GM12878 (cell line): ENCODE measurements at regions not wholly inside any gene's neighbourhood (a gene's known extent, or its start where the extent isn't known, plus 50 kb on each side); places are given as distances from the start of the nearest gene placed in this dataset.

Experiments
- ATAC-seq: fragments of 200-7000 bp; cut with Tn5 transposase; 3 replicates; pipeline ENCODE4 v1.9.1; 2020; ENCODE audit warnings: mild to moderate bottlenecking, moderate library complexity
- BruUV-seq: library from RNA; stranded (reverse); fragments of 400-500 nt; replicated peaks from 2 replicates; lab custom pipeline; 2021; lab: Mats Ljungman, UMichigan
- CTCF ChIA-PET: fragments of 300-600 bp; sonication (Branson Sonifier 250); formaldehyde crosslinking; extraction: SDS; loops from one replicate; lab custom pipeline; 2021; ENCODE audit warnings: inconsistent platforms; lab: Yijun Ruan, JAX
- POLR2A ChIA-PET: fragments of 350-600 bp; formaldehyde crosslinking; extraction: SDS; loops from one replicate; lab custom pipeline; 2021; ENCODE audit warnings: inconsistent platforms; lab: Charles Lee
- RAD21 ChIA-PET: fragments of 300-600 bp; sonication (Branson Sonifier 250); formaldehyde crosslinking; loops from one replicate; lab custom pipeline; 2023; ENCODE audit warnings: antibody characterized with exemption; ENCODE audit not compliant: unreplicated experiment; lab: Charles Lee
- SMC1A ChIA-PET: fragments of 300-600 bp; sonication (Branson Sonifier 250); formaldehyde crosslinking; loops from one replicate; lab custom pipeline; 2023; ENCODE audit not compliant: unreplicated experiment, uncharacterized antibody; lab: Charles Lee
- DNase-seq: peaks from one replicate; pipeline ENCODE4 v3.0.0-alpha.2; 2011; ENCODE audit warnings: low read depth, low spot score
- FAIRE-seq: peaks from 3 replicates; lab custom pipeline; 2011; peaks lifted over from hg19 to GRCh38; lab: Jason Lieb, UNC
- H2AFZ ChIP-seq: 2 replicates; pipeline ENCODE4 v1.6.0; 2011; ENCODE audit warnings: low read depth, low read length, control low read depth; ENCODE audit not compliant: control insufficient read depth
- H3K27ac ChIP-seq: 2 replicates; pipeline ENCODE4 v1.5.1; 2011; ENCODE audit warnings: control low read depth; ENCODE audit not compliant: control insufficient read depth, insufficient read depth
- H3K27me3 ChIP-seq, 2 experiments: replicated peaks in 1 of 2; 2 replicates each; pipeline versions ENCODE4 v1.6.0 to v1.6.1; 2011; ENCODE audit warnings: low read length in 1 of 2; ENCODE audit not compliant: control insufficient read depth in 2 of 2, insufficient read depth in 2 of 2
- H3K36me3 ChIP-seq, 2 experiments: 2 replicates each; pipeline ENCODE4 v1.5.1; 2011; ENCODE audit warnings: low read length in 1 of 2; ENCODE audit not compliant: control insufficient read depth in 2 of 2, insufficient read depth in 2 of 2
- H3K4me1 ChIP-seq: 2 replicates; pipeline ENCODE4 v1.6.1; 2011; ENCODE audit warnings: mild to moderate bottlenecking, low read length, moderate library complexity, mixed read lengths; ENCODE audit not compliant: control insufficient read depth, insufficient read depth
- H3K4me2 ChIP-seq: 2 replicates; pipeline ENCODE4 v1.6.0; 2011; ENCODE audit warnings: control low read depth; ENCODE audit not compliant: control insufficient read depth, insufficient read depth
- H3K4me3 ChIP-seq: fragments of 200-600 bp; sonication (generic); 2 replicates; pipeline ENCODE4 v1.5.1; 2016
- H3K79me2 ChIP-seq: 2 replicates; pipeline ENCODE4 v1.6.0; 2011; ENCODE audit warnings: low read length; ENCODE audit not compliant: control insufficient read depth, insufficient read depth
- H3K9ac ChIP-seq: 2 replicates; pipeline ENCODE4 v1.8.0; 2011; ENCODE audit warnings: low read length, control low read depth, mixed read lengths; ENCODE audit not compliant: control insufficient read depth, insufficient read depth
- H3K9me3 ChIP-seq: replicated peaks from 3 replicates; pipeline ENCODE4 v1.5.1; 2011; ENCODE audit warnings: mild to moderate bottlenecking, low read length; ENCODE audit not compliant: control insufficient read depth, insufficient read depth
- H4K20me1 ChIP-seq: 2 replicates; pipeline ENCODE4 v1.6.0; 2011; ENCODE audit not compliant: control insufficient read depth, insufficient read depth
- CBFB ChIP-seq: IDR thresholded peaks from 2 replicates; pipeline ENCODE4 v1.6.1; 2016; ENCODE audit warnings: antibody characterized with exemption, low read depth
- CEBPB ChIP-seq, 2 experiments: fragments of 150-350 bp in 1 of 2; IDR thresholded peaks; 2 replicates each; pipeline ENCODE4 v1.6.1; 2012 to 2014; ENCODE audit warnings: low read depth in 2 of 2, low read length in 2 of 2, borderline replicate concordance in 1 of 2, inconsistent platforms in 1 of 2
- MTA3 ChIP-seq: IDR thresholded peaks from 2 replicates; pipeline ENCODE4 v1.6.1; 2012; ENCODE audit warnings: low read length, inconsistent platforms, borderline replicate concordance
- NKRF ChIP-seq: fragments of 450-650 bp; conservative IDR thresholded peaks from 2 replicates; pipeline ENCODE4 v1.6.1; 2017; ENCODE audit warnings: mild to moderate bottlenecking, moderate library complexity
- NRF1 ChIP-seq: conservative IDR thresholded peaks from 2 replicates; pipeline ENCODE4 v1.6.1; 2011; ENCODE audit warnings: mild to moderate bottlenecking, low read depth, low read length, improper control_type of control experiment
- PML ChIP-seq: IDR thresholded peaks from 2 replicates; pipeline ENCODE4 v1.6.1; 2012; ENCODE audit warnings: low read length, inconsistent platforms
- RAD51 ChIP-seq: fragments of 450-650 bp; IDR thresholded peaks from 2 replicates; pipeline ENCODE4 v1.6.1; 2016; ENCODE audit warnings: moderate library complexity, mild to moderate bottlenecking, inconsistent platforms
- SMAD5 ChIP-seq: IDR thresholded peaks from 2 replicates; pipeline ENCODE4 v1.6.1; 2016; ENCODE audit warnings: antibody characterized with exemption, low read depth
- SUZ12 ChIP-seq: fragments of 200-600 bp; sonication (generic); IDR thresholded peaks from one replicate; pipeline ENCODE4 v1.6.1; 2018; ENCODE audit warnings: antibody characterized with exemption, mild to moderate bottlenecking; ENCODE audit not compliant: unreplicated experiment
- TAF1 ChIP-seq: IDR thresholded peaks from 2 replicates; pipeline ENCODE4 v1.6.1; 2011; ENCODE audit warnings: mild to moderate bottlenecking, low read depth, low read length, borderline replicate concordance
- WRNIP1 ChIP-seq: IDR thresholded peaks from 2 replicates; pipeline ENCODE4 v1.6.1; 2011; ENCODE audit warnings: low read depth, low read length, improper control_type of control experiment, borderline replicate concordance
- ZNF622 ChIP-seq: fragments of 450-650 bp; IDR thresholded peaks from 2 replicates; pipeline ENCODE4 v1.6.1; 2017; ENCODE audit warnings: mild to moderate bottlenecking, inconsistent platforms
- WGBS: methylation state at CpG from one replicate; pipeline ENCODE4 v1.1.6; 2016; ENCODE audit warnings: low lambda C conversion rate; ENCODE audit not compliant: insufficient replicate concordance, insufficient coverage; ENCODE audit errors: missing lambda C conversion rate; 5-methylcytosine and 5-hydroxymethylcytosine counted together
- in situ Hi-C: fragments of 300-500 bp; cut with MboI; formaldehyde crosslinking; loops from 9 replicates; pipeline ENCODE4 v1.14.3; 2018; ENCODE audit warnings: mixed read lengths
- intact Hi-C: fragments of 100-400 bp; cut with micrococcal nuclease; formaldehyde crosslinking; loops from one replicate; pipeline ENCODE4 v1.14.2; 2022; ENCODE audit not compliant: unreplicated experiment

- intact Hi-C loops, result no loop called here
- H3K27ac ChIP-seq, result no peak overlapping the region
- FAIRE-seq (no peak), ATAC-seq (no peak)
- BruUV-seq, result no TSS peak
- TF ChIP-seq SUZ12 (no peak), RAD51 (no peak), SMAD5 (no peak), NKRF (no peak), CEBPB (IDR thresholded peaks at IDR 0.05; ENCODE audit: borderline replicate concordance in 1 of 2, low read depth in 2 of 2, low read length in 2 of 2) (no peak), MTA3 (no peak), CBFB (no peak), TAF1 (no peak), WRNIP1 (no peak), PML (no peak), ZNF622 (no peak), NRF1 (no peak)
- TF ChIP-seq, all 136 proteins: peak for 0
- Histone ChIP-seq H3K79me2 (no peaks in the 10 kb centered on the region), H3K9me3 (no peaks in the 10 kb centered on the region), H3K4me1 (no peaks in the 10 kb centered on the region), H3K4me3 (no peak overlapping the region), H2AFZ (no peak overlapping the region), H3K4me2 (no peak overlapping the region), H4K20me1 (no peaks in the 10 kb centered on the region), H3K27me3 (no peaks in the 10 kb centered on the region), H3K36me3 (no peaks in the 10 kb centered on the region), H3K9ac (no peak overlapping the region)
- SMC1A ChIA-PET, result no interaction called here
- WGBS, result 0% methylated on average over 1 of the region's 1 CpG
- in situ Hi-C loops, result no loop called here
- POLR2A ChIA-PET, result no interaction called here
- RAD21 ChIA-PET, result no interaction called here
- CTCF ChIA-PET, result no interaction called here
- DNase-seq, result no peak
These were observed 359.8 kb upstream of the HTR2A start for GRCh38 chr13:47256618-47257017.
